B cell (primary cell): ENCODE measurements at regions not wholly inside any gene's neighbourhood (a gene's known extent, or its start where the extent isn't known, plus 50 kb on each side); places are given as distances from the start of the nearest gene placed in this dataset.

Experiments
- ATAC-seq: fragments of 200-7000 bp; cut with Tn5 transposase; one replicate; pipeline ENCODE4 v1.10.0; 2021; ENCODE audit warnings: low read depth, mild to moderate bottlenecking, moderate number of reproducible peaks, moderate library complexity
- CTCF ChIA-PET: fragments of 350-600 bp; sonication (Branson Sonifier 250); formaldehyde crosslinking; loops from one replicate; lab custom pipeline; 2021; ENCODE audit warnings: antibody characterized with exemption, inconsistent platforms; lab: Charles Lee
- POLR2A ChIA-PET: fragments of 350-600 bp; sonication (Branson Sonifier 250); formaldehyde crosslinking; loops from one replicate; lab custom pipeline; 2021; ENCODE audit warnings: antibody characterized with exemption; lab: Charles Lee
- DNase-seq: peaks from one replicate; pipeline ENCODE4 v3.0.0; 2013
- H2AFZ ChIP-seq: 2 replicates; pipeline ENCODE4 v1.6.1; 2012; ENCODE audit warnings: mild to moderate bottlenecking, low read depth, low read length; ENCODE audit not compliant: insufficient read depth, poor library complexity, severe bottlenecking
- H3K27ac ChIP-seq, 2 donors: 1 replicate in 1 of 2; 2 replicates in 1 of 2; pipeline ENCODE4 v1.5.1; 2012 to 2013; ENCODE audit warnings: low read length in 2 of 2, mild to moderate bottlenecking in 2 of 2, moderate library complexity in 1 of 2
- H3K27me3 ChIP-seq, 4 experiments: fragments of 200-600 bp in 1 of 4; sonication (generic) in 1 of 4; replicated peaks in 1 of 4; 1 replicate in 2 of 4; 2 replicates in 2 of 4; pipeline versions ENCODE4 v1.6.1 to v1.7.0; 2013 to 2016; ENCODE audit warnings: low read length in 3 of 4, mild to moderate bottlenecking in 2 of 4, mixed read lengths in 1 of 4, moderate library complexity in 1 of 4; ENCODE audit not compliant: insufficient read depth in 4 of 4, control insufficient read depth in 3 of 4; ENCODE audit errors: control extremely low read depth in 1 of 4
- H3K36me3 ChIP-seq, 2 experiments: replicated peaks in 1 of 2; 1 replicate in 1 of 2; 2 replicates in 1 of 2; pipeline versions ENCODE4 v1.6.1 to v1.7.1; 2013; ENCODE audit warnings: low read length in 1 of 2; ENCODE audit not compliant: insufficient read depth in 2 of 2, control insufficient read depth in 1 of 2; ENCODE audit errors: control extremely low read depth in 1 of 2, extremely low read depth in 1 of 2
- H3K4me1 ChIP-seq, 2 donors: fragments of 200-600 bp in 1 of 2; sonication (generic) in 1 of 2; 1 replicate in 1 of 2; 2 replicates in 1 of 2; pipeline versions ENCODE4 v1.5.1 to v1.6.1; 2013 to 2017; ENCODE audit warnings: low read length in 2 of 2; ENCODE audit not compliant: control insufficient read depth in 2 of 2, insufficient read depth in 2 of 2
- H3K4me2 ChIP-seq: replicated peaks from 2 replicates; pipeline ENCODE3; 2012; ENCODE audit warnings: mild to moderate bottlenecking, low read depth, low read length; ENCODE audit not compliant: poor library complexity, severe bottlenecking
- H3K4me3 ChIP-seq, 5 experiments: fragments of 200-600 bp in 1 of 5; sonication (generic) in 1 of 5; 1 replicate in 3 of 5; 2 replicates in 2 of 5; pipeline versions ENCODE4 v1.5.1 to v1.7.0; 2011 to 2016; ENCODE audit warnings: low read length in 4 of 5, mild to moderate bottlenecking in 4 of 5, low read depth in 2 of 5, control low read depth in 1 of 5, moderate library complexity in 1 of 5; ENCODE audit not compliant: insufficient read depth in 1 of 5; ENCODE audit errors: control extremely low read depth in 1 of 5, extremely low read depth in 1 of 5
- H3K79me2 ChIP-seq: fragments of 200-600 bp; sonication (generic); one replicate; pipeline ENCODE4 v1.6.0; 2016; ENCODE audit warnings: low read length; ENCODE audit not compliant: control insufficient read depth, insufficient read depth
- H3K9ac ChIP-seq: fragments of 200-600 bp; sonication (generic); 2 replicates; pipeline ENCODE4 v1.6.1; 2017; ENCODE audit warnings: mild to moderate bottlenecking, low read length, moderate library complexity
- H3K9me3 ChIP-seq, 3 donors: one replicate each; pipeline versions ENCODE4 v1.6.1 to v1.7.1; 2013; ENCODE audit warnings: low read length in 2 of 3; ENCODE audit not compliant: control insufficient read depth in 2 of 3, insufficient read depth in 1 of 3; ENCODE audit errors: control extremely low read depth in 1 of 3
- H4K20me1 ChIP-seq: 2 replicates; pipeline ENCODE4 v1.6.0; 2012; ENCODE audit warnings: mild to moderate bottlenecking, low read length; ENCODE audit not compliant: insufficient read depth, control insufficient read depth, poor library complexity, severe bottlenecking
- H3K27ac Mint-ChIP-seq: one replicate; pipeline ENCODE4 v1.8.0; 2021; ENCODE audit warnings: mixed read lengths
- H3K27me3 Mint-ChIP-seq: one replicate; pipeline ENCODE4 v1.8.0; 2021; ENCODE audit warnings: mixed read lengths
- H3K4me1 Mint-ChIP-seq: one replicate; pipeline ENCODE4 v1.8.0; 2021; ENCODE audit warnings: mixed read lengths
- H3K4me3 Mint-ChIP-seq: one replicate; pipeline ENCODE4 v1.8.0; 2021; ENCODE audit warnings: mixed read lengths
- H3K9me3 Mint-ChIP-seq: one replicate; pipeline ENCODE4 v1.8.0; 2022; ENCODE audit warnings: mixed read lengths; ENCODE audit not compliant: insufficient read depth
- EZH2 ChIP-seq: IDR thresholded peaks from 2 replicates; pipeline ENCODE4 v1.6.1; 2012; ENCODE audit warnings: borderline replicate concordance, low read depth, mild to moderate bottlenecking, moderate library complexity, low read length; ENCODE audit not compliant: insufficient read depth, poor library complexity, severe bottlenecking
- WGBS: methylation state at CpG from one replicate; pipeline ENCODE4 v1.1.5; 2013; ENCODE audit warnings: missing lambda C conversion rate; ENCODE audit not compliant: insufficient coverage; 5-methylcytosine and 5-hydroxymethylcytosine counted together
- intact Hi-C: fragments of 100-400 bp; cut with micrococcal nuclease; formaldehyde crosslinking; loops from one replicate; pipeline ENCODE4 v1.10.0; 2022
- TF ChIP-seq, protein P1 (sequence below): fragments of 200-600 bp; IDR thresholded peaks from one replicate; pipeline ENCODE4 v1.8.0; 2022; ENCODE audit warnings: antibody characterized with exemption, mild to moderate bottlenecking

DNA sequence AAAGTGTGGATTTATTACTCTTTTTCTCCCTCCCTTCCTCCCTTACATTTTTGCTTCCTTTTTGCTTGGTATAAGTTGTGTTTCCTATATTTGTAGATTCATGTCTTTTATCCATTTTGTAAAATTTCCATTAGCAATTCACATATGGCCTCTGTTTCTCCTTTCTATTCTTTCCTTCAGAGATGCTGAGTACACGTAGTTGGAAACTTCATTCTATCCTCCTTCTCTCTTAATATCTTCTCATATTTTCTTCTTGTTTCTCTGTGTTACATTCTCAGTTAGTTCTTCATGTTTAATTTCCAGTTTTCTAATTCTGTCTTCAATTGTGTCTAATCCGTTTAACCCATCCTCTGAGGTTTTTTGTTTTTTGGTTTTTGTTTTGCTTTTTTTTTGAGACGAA is 188.9 kb downstream of the ZIC5 start:
- H3K4me3 Mint-ChIP-seq: no peak overlapping the region
- Histone ChIP-seq H3K27ac (no peak overlapping the region), H3K4me2 (no peak overlapping the region), H3K9me3 (peaks cover 0 to 24% (median 4%) of the 10 kb centered on the region in 3 donors), H4K20me1 (no peaks in the 10 kb centered on the region), H3K27me3 (no peaks in the 10 kb centered on the region), H2AFZ (no peak overlapping the region), H3K4me1 (no peaks in the 10 kb centered on the region), H3K36me3 (peaks cover 0 to 3% of the 10 kb centered on the region in 2 experiments), H3K79me2 (no peaks in the 10 kb centered on the region), H3K4me3 (no peak overlapping the region), H3K9ac (no peak overlapping the region)
- TF ChIP-seq, protein P1, sequence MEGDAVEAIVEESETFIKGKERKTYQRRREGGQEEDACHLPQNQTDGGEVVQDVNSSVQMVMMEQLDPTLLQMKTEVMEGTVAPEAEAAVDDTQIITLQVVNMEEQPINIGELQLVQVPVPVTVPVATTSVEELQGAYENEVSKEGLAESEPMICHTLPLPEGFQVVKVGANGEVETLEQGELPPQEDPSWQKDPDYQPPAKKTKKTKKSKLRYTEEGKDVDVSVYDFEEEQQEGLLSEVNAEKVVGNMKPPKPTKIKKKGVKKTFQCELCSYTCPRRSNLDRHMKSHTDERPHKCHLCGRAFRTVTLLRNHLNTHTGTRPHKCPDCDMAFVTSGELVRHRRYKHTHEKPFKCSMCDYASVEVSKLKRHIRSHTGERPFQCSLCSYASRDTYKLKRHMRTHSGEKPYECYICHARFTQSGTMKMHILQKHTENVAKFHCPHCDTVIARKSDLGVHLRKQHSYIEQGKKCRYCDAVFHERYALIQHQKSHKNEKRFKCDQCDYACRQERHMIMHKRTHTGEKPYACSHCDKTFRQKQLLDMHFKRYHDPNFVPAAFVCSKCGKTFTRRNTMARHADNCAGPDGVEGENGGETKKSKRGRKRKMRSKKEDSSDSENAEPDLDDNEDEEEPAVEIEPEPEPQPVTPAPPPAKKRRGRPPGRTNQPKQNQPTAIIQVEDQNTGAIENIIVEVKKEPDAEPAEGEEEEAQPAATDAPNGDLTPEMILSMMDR: no peak
- no peak for TF ChIP-seq EZH2
- POLR2A ChIA-PET: no interaction called here
- no peaks in the 10 kb centered on the region for H3K4me1 Mint-ChIP-seq
- intact Hi-C loops: no loop called here
- no peak overlapping the region for H3K27ac Mint-ChIP-seq
- H3K27me3 Mint-ChIP-seq: no peaks in the 10 kb centered on the region
- WGBS: no CpG with 5 or more reads among the region's 3 CpGs
- CTCF ChIA-PET: no interaction called here
- ATAC-seq (no peak), DNase-seq (no peak)
- peaks cover 5% of the 10 kb centered on the region for H3K9me3 Mint-ChIP-seq

DNA sequence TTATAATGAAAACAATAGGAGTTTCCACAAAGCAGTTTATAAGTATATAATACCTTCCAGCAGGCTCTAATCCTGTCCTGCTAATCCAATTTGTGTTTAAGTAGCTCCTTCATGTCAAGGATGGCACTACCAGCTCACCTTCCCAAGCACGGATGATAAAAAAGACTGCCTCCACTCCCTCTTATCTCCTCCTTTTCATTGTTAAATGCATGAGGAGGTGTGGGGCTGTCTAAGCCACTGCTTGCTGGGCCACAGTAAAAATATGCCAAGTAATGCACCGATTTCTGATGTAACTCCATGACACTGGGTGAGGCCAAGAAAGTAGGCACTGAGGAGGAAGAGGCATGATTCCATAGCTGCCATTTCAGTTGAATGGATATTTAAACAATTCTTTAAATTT is 193.1 kb downstream of the ZIC5 start:
- TF ChIP-seq EZH2: no peak
- TF ChIP-seq, protein P1: no peak
- ChIA-PET CTCF (interaction anchor here (0.6 kb wide), 1 partner anchor 807 kb away, joined by 3 read pairs; no protein-coding TSS in a partner anchor), POLR2A (no interaction called here)
- no peak overlapping the region for H2AFZ ChIP-seq
- no peaks in the 10 kb centered on the region for H3K79me2 ChIP-seq
- H3K4me3 ChIP-seq: no peak overlapping the region
- H3K4me1 ChIP-seq: no peaks in the 10 kb centered on the region
- no peak overlapping the region for H3K27ac Mint-ChIP-seq
- H3K4me1 Mint-ChIP-seq: no peaks in the 10 kb centered on the region
- H3K36me3 ChIP-seq: peaks cover 0 to 3% of the 10 kb centered on the region in 2 experiments
- H3K27me3 Mint-ChIP-seq: no peaks in the 10 kb centered on the region
- H4K20me1 ChIP-seq: no peaks in the 10 kb centered on the region
- no peak overlapping the region for H3K9ac ChIP-seq
- no peak for DNase-seq
- no peak for ATAC-seq
- no peak overlapping the region for H3K27ac ChIP-seq
- intact Hi-C loops: no loop called here
- H3K4me2 ChIP-seq: no peak overlapping the region
- H3K4me3 Mint-ChIP-seq: no peak overlapping the region
- no CpG with 5 or more reads among the region's 2 CpGs for WGBS
- H3K27me3 ChIP-seq: no peaks in the 10 kb centered on the region
- H3K9me3 Mint-ChIP-seq: peaks cover 5% of the 10 kb centered on the region
- H3K9me3 ChIP-seq: peaks cover 0 to 19% (median 4%) of the 10 kb centered on the region in 3 donors
